H1 (cell line): ENCODE measurements at regions not wholly inside any gene's neighbourhood (a gene's known extent, or its start where the extent isn't known, plus 50 kb on each side); places are given as distances from the start of the nearest gene placed in this dataset.
"Not testable (repeated sequence)": the region's sequence is repeated elsewhere in the genome, so short reads cannot be mapped to it uniquely, and the experiment has no call there.

ENCODE experiments used
- CTCF ChIA-PET: fragments of 300-600 bp; sonication (Branson Sonifier 250); formaldehyde crosslinking; loops from one replicate; lab custom pipeline; 2021; ENCODE audit not compliant: partially characterized antibody; lab: Charles Lee
- POLR2A ChIA-PET: fragments of 300-600 bp; sonication (Branson Sonifier 250); formaldehyde crosslinking; loops from one replicate; lab custom pipeline; 2021; ENCODE audit warnings: inconsistent platforms; ENCODE audit not compliant: partially characterized antibody; lab: Charles Lee
- DNase-seq, 2 experiments: peaks; one replicate each; pipeline versions ENCODE4 v3.0.0 to v3.0.0-alpha.2; 2010 to 2022; ENCODE audit warnings: low spot score in 2 of 2, low read depth in 1 of 2, mixed read lengths in 1 of 2
- FAIRE-seq: peaks from 2 replicates; lab custom pipeline; 2011; peaks lifted over from hg19 to GRCh38; lab: Jason Lieb, UNC
- H2AFZ ChIP-seq: 2 replicates; pipeline ENCODE4 v1.8.1; 2012; ENCODE audit warnings: low read length, inconsistent platforms
- H2AK5ac ChIP-seq: 2 replicates; pipeline ENCODE4 v1.6.1; 2013; ENCODE audit warnings: low read depth, low read length
- H2BK120ac ChIP-seq: replicated peaks from 2 replicates; pipeline ENCODE3; 2013; ENCODE audit warnings: low read depth, low read length, inconsistent platforms
- H2BK12ac ChIP-seq: 2 replicates; pipeline ENCODE4 v1.6.1; 2013; ENCODE audit warnings: low read depth, low read length
- H2BK15ac ChIP-seq: 2 replicates; pipeline ENCODE4 v1.6.1; 2013; ENCODE audit warnings: low read length
- H2BK20ac ChIP-seq: 2 replicates; pipeline ENCODE4 v1.6.1; 2013; ENCODE audit warnings: low read length
- H2BK5ac ChIP-seq: 2 replicates; pipeline ENCODE4 v1.6.1; 2013; ENCODE audit warnings: low read depth, low read length
- H3K14ac ChIP-seq: 2 replicates; pipeline ENCODE4 v1.6.1; 2013; ENCODE audit warnings: inconsistent platforms; ENCODE audit not compliant: insufficient read length
- H3K18ac ChIP-seq: 2 replicates; pipeline ENCODE4 v1.6.1; 2013; ENCODE audit warnings: low read length; ENCODE audit errors: extremely low read depth
- H3K23ac ChIP-seq: 2 replicates; pipeline ENCODE4 v1.6.1; 2013; ENCODE audit warnings: inconsistent platforms; ENCODE audit not compliant: insufficient read length
- H3K23me2 ChIP-seq: 2 replicates; pipeline ENCODE4 v1.6.1; 2013; ENCODE audit warnings: low read depth, low read length
- H3K27ac ChIP-seq: 2 replicates; pipeline ENCODE4 v1.6.1; 2011; ENCODE audit warnings: low read depth, low read length, inconsistent platforms
- H3K27me3 ChIP-seq, 4 experiments: replicated peaks in 1 of 4; 1 replicate in 1 of 4; 2 replicates in 3 of 4; pipeline versions ENCODE4 v1.6.1 to v1.8.1; 2011 to 2013; ENCODE audit warnings: low read length in 3 of 4, mild to moderate bottlenecking in 3 of 4, inconsistent platforms in 2 of 4, mixed read lengths in 2 of 4, moderate library complexity in 1 of 4; ENCODE audit not compliant: control insufficient read depth in 3 of 4, insufficient read depth in 3 of 4; ENCODE audit errors: extremely low read depth in 1 of 4
- H3K36me3 ChIP-seq, 4 experiments: 2 replicates each; pipeline versions ENCODE4 v1.6.1 to v1.8.1; 2011 to 2013; ENCODE audit warnings: mild to moderate bottlenecking in 4 of 4, low read length in 3 of 4, moderate library complexity in 2 of 4, control low read depth in 1 of 4, inconsistent platforms in 1 of 4; ENCODE audit not compliant: insufficient read depth in 4 of 4, control insufficient read depth in 2 of 4
- H3K4ac ChIP-seq: replicated peaks from 2 replicates; pipeline ENCODE3; 2013; ENCODE audit warnings: low read length, low read depth, mixed read lengths, inconsistent platforms; ENCODE audit not compliant: insufficient read length
- H3K4me1 ChIP-seq, 4 experiments: replicated peaks in 1 of 4; 1 replicate in 1 of 4; 2 replicates in 3 of 4; pipeline versions ENCODE4 v1.6.1 to v1.8.1; 2011 to 2013; ENCODE audit warnings: low read length in 3 of 4, inconsistent platforms in 2 of 4, mixed read lengths in 1 of 4; ENCODE audit not compliant: insufficient read depth in 4 of 4, control insufficient read depth in 3 of 4
- H3K4me2 ChIP-seq, 2 experiments: 2 replicates each; pipeline versions ENCODE4 v1.6.1 to v1.8.1; 2011 to 2013; ENCODE audit warnings: low read depth in 2 of 2, low read length in 2 of 2, control low read depth in 1 of 2, inconsistent platforms in 1 of 2, mild to moderate bottlenecking in 1 of 2; ENCODE audit not compliant: insufficient read depth in 1 of 2
- H3K4me3 ChIP-seq, 4 experiments: fragments of 200-600, 300-600 bp in 1 of 4; sonication (generic), shearing (Covaris generic), sonication (Bioruptor Twin) in 1 of 4; 2 replicates each; pipeline versions ENCODE4 v1.5.1 to v1.8.1; 2011 to 2016; ENCODE audit warnings: low read length in 4 of 4, low read depth in 3 of 4, control low read depth in 2 of 4, inconsistent platforms in 2 of 4, mild to moderate bottlenecking in 2 of 4, mixed read lengths in 1 of 4, moderate library complexity in 1 of 4; ENCODE audit not compliant: insufficient read depth in 2 of 4; ENCODE audit errors: extremely low read depth in 1 of 4
- H3K56ac ChIP-seq: replicated peaks from 2 replicates; pipeline ENCODE3; 2013; ENCODE audit warnings: low read depth, mild to moderate bottlenecking, mixed read lengths, low read length, inconsistent platforms; ENCODE audit not compliant: insufficient read length
- H3K79me1 ChIP-seq: 2 replicates; pipeline ENCODE4 v1.6.1; 2013; ENCODE audit warnings: low read depth, low read length, control low read depth
- H3K79me2 ChIP-seq, 2 experiments: 2 replicates each; pipeline versions ENCODE4 v1.6.1 to v1.8.1; 2012 to 2013; ENCODE audit warnings: low read length in 2 of 2, mild to moderate bottlenecking in 2 of 2, inconsistent platforms in 1 of 2; ENCODE audit not compliant: insufficient read depth in 2 of 2, control insufficient read depth in 1 of 2
- H3K9ac ChIP-seq, 4 experiments: replicated peaks in 1 of 4; 1 replicate in 1 of 4; 2 replicates in 3 of 4; pipeline versions ENCODE4 v1.6.1 to v1.8.1; 2011 to 2013; ENCODE audit warnings: low read depth in 3 of 4, low read length in 3 of 4, control low read depth in 2 of 4, mild to moderate bottlenecking in 2 of 4, moderate library complexity in 2 of 4, inconsistent platforms in 1 of 4; ENCODE audit errors: extremely low read depth in 1 of 4
- H3K9me3 ChIP-seq, 2 experiments: 2 replicates each; pipeline versions ENCODE4 v1.6.1 to v1.8.1; 2012 to 2013; ENCODE audit warnings: mild to moderate bottlenecking in 2 of 2, moderate library complexity in 2 of 2, control low read depth in 1 of 2, inconsistent platforms in 1 of 2, low read depth in 1 of 2, low read length in 1 of 2, mixed read lengths in 1 of 2; ENCODE audit not compliant: insufficient read depth in 2 of 2
- H4K20me1 ChIP-seq, 2 experiments: replicated peaks in 1 of 2; 2 replicates each; pipeline versions ENCODE3 to v1.8.1; 2011 to 2013; ENCODE audit warnings: inconsistent platforms in 2 of 2, low read length in 2 of 2, mild to moderate bottlenecking in 1 of 2; ENCODE audit not compliant: insufficient read depth in 2 of 2, control insufficient read depth in 1 of 2
- H4K5ac ChIP-seq: 2 replicates; pipeline ENCODE4 v1.6.1; 2013; ENCODE audit warnings: low read length, low read depth, mixed read lengths, inconsistent platforms; ENCODE audit not compliant: insufficient read length
- H4K8ac ChIP-seq: 2 replicates; pipeline ENCODE4 v1.8.0; 2013; ENCODE audit warnings: mild to moderate bottlenecking, moderate library complexity, low read length, inconsistent platforms; ENCODE audit not compliant: insufficient read depth; ENCODE audit errors: extremely low read depth
- H4K91ac ChIP-seq: replicated peaks from 2 replicates; pipeline ENCODE3; 2013; ENCODE audit warnings: low read length, mixed read lengths, inconsistent platforms; ENCODE audit not compliant: insufficient read length
- WGBS, 2 experiments: shearing (Covaris generic) in 1 of 2; methylation state at CpG; one replicate each; pipeline versions ENCODE4 v1.1.6 to v1.1.7; 2013 to 2015; ENCODE audit warnings: low lambda C conversion rate in 2 of 2, mixed read lengths in 2 of 2, inconsistent platforms in 1 of 2, low coverage in 1 of 2, missing lambda C conversion rate in 1 of 2; ENCODE audit not compliant: insufficient replicate concordance in 2 of 2, insufficient coverage in 1 of 2, insufficient read length in 1 of 2; ENCODE audit errors: extremely low coverage in 1 of 2, missing lambda C conversion rate in 1 of 2; 5-methylcytosine and 5-hydroxymethylcytosine counted together

GRCh38 chr5:119780145-119780544, 150.8 kb downstream of the FAM170A start:
- H2AK5ac ChIP-seq, H2BK5ac ChIP-seq, H3K9ac ChIP-seq, H3K36me3 ChIP-seq, H3K79me1 ChIP-seq, H2BK15ac ChIP-seq, FAIRE-seq, H3K27ac ChIP-seq, H3K4me1 ChIP-seq, H2BK120ac ChIP-seq, H4K8ac ChIP-seq, H3K18ac ChIP-seq, H3K4me3 ChIP-seq, H3K27me3 ChIP-seq, H3K23me2 ChIP-seq, H2BK20ac ChIP-seq, H4K20me1 ChIP-seq, H3K4ac ChIP-seq, H3K9me3 ChIP-seq, H4K91ac ChIP-seq, H3K23ac ChIP-seq, H3K79me2 ChIP-seq, H3K56ac ChIP-seq, H2AFZ ChIP-seq, H3K14ac ChIP-seq: not testable (repeated sequence)
- ChIA-PET POLR2A (interaction anchor here (1.0 to 1.3 kb wide), 3 partner anchors 10 to 31 kb away, joined by 3 read pairs; no protein-coding TSS in a partner anchor), CTCF (interaction anchor here (0.7 kb wide), 1 partner anchor 596 kb away, joined by 3 read pairs; no protein-coding TSS in a partner anchor)
- WGBS, 2 experiments, result 77% methylated on average over 15 of the region's 15 CpGs; no CpG with 5 or more reads in 1 of the 2 experiments
- H4K5ac ChIP-seq, result peak overlapping the region; percentile 15
- peak overlapping the region in 1 of 2 experiments; percentile 14; a peak in 2 of 4 replicates for H3K4me2 ChIP-seq
- H2BK12ac ChIP-seq, result 0 out of 2 replicates have a peak overlapping the region, but pooled peaks have one; percentile 27
- peak in 1 of 2 experiments; percentile 52 for DNase-seq
